Activated CD4-positive, CD25-positive, alpha-beta regulatory T cell (primary cell): ENCODE measurements at regions not wholly inside any gene's neighbourhood (a gene's known extent, or its start where the extent isn't known, plus 50 kb on each side); places are given as distances from the start of the nearest gene placed in this dataset.
"Not testable (repeated sequence)": the region's sequence is repeated elsewhere in the genome, so short reads cannot be mapped to it uniquely, and the experiment has no call there.

ENCODE experiments used
- DNase-seq, 4 experiments: peaks; one replicate each; lab custom pipeline; 2025; lab: John Stamatoyannopoulos, UW

DNA sequence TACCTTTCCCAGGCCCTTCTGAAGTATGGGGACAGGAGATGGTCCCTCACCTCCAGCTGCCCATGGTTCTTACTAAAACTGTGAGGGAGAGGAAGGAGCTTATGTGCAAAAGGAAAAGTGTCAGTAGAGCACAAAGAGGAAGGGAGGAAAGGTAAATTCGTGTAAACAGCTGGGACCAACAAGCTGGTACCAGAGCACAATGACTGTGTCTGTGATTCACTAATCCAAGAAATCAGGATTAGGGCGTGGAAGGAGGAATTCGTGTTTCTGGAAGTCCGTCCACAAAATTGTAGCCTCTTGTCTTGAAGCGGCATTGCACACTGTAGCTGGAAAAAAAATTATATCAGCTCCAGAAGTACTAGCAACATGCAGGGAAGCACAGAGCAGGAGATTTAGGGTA lies 129.0 kb upstream of the RREB1 start:
- no peak for DNase-seq

DNA sequence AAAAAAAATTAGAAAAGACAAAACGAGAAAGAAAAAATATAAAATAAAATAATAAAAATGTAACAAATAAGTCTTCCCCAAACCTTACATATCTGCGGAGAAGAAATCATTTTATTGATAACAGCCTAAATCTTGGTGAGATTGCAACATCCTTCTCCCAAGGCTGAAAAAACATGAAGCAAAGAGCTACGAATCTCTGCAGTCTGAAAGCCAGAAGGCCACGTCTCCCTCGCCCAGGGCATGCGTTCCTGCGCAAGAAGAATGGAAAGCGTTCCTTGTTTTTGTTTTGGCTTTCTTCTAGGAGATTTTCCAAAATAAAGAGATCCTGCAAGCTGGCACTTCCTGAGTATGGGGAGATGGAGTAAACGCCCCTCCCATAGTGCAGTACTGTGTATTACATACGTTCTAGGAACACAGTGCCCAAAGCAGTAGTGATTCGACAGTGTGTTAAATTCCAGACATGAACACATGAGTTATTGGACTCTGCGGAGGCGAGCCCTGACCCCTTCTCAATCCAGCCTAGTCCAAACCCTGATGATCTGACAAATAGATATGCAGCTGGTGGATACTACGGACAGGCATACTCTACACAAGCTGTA lies 126.7 kb upstream of the RREB1 start:
- DNase-seq, result no peak

DNA sequence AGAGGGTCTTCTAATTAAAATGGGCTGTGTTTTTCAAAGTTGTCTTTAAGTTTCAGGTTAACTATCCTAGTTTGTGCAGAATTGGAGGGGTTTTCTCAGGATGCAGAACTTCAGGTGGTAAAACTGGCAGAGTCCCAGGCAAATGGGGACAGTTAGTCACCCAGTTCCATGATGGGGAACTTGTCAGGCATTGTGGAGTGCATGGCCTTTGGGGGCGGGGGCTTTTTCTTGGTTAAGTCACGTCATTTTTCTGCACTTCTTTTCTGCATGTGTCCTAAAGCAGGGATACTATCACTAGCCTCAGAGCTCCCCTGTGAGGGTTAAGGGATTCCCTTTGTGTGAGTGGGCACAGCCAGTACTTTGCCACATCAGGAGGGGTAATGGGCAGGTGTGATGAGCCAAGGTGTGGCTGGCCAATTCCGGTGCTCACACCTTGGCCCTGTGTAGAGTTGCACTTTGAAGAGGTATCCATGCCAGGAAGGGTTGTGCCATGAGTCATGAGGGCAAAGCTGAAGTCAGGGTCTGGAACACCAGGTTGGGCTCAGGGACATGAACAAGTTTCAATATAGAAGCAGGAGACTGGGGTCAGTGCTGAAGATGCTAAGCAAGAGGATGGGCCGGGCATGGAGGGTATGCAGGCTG lies 126.0 kb upstream of the RREB1 start:
- no peak for DNase-seq

- no peak for DNase-seq
Observed at GRCh38 chr6:6982663-6983062, 125.1 kb upstream of the RREB1 start.

GRCh38 chr6:6984585-6985366 lies 123.0 kb upstream of the RREB1 start:
- DNase-seq, result no peak

DNA sequence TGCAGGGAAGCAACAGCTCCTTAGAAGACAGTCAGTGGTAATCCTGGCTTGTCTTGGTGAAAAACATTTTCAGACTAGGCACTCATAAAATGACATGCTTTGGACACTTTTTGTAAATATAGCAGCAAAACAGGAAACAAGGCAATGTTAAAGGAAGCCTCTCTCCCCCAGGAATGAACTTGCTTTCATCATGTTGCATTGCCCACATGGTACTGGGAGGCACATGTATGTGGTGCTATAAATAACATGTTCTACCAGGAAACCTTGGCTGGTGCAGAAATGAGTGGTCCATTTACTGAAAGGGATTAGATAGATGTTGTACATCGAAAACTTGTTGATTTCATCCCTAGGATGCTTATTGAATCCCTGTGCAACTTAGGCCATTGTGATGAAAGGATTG lies 121.4 kb upstream of the RREB1 start:
- no peak for DNase-seq

GRCh38 chr6:6987749-6988148 lies 120.0 kb upstream of the RREB1 start:
- DNase-seq, result no peak

- not testable (repeated sequence) for DNase-seq
Observed at GRCh38 chr6:6990059-6990458, 117.7 kb upstream of the RREB1 start.

DNA sequence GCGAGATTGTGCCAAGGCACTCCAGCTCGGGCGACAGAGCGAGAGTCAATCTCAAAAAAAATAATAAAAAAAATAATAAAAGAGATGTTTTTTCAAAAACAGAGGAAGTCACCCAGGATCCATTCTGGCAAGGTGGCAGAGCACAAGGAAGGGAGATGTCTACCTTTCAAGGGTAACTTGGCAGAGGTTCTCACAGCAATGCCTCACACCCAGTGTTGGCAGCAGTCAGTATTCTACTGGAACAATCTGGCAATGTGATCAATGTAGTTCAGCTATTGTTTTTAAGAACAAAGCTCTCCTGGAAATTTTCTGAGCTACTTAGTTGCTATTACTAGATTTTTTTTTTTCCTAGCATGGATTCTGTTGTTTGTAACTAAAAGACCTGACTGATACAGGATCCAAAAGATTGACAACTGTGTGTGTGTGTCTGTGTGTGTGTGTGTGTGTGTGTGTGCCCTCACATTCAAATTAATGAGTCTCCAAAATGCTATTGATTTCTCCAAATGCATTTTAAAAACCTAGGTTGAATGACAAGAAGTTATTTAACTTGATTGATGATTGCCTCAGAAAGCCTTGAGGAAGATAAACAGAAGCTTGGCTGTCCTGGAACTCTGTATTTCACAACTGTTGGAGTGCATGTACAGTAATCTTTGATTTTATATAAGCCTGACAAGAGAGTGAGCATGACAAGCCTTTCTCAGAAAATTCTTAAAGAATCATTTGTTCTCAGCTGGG lies 114.1 kb upstream of the RREB1 start:
- DNase-seq, result no peak

DNA sequence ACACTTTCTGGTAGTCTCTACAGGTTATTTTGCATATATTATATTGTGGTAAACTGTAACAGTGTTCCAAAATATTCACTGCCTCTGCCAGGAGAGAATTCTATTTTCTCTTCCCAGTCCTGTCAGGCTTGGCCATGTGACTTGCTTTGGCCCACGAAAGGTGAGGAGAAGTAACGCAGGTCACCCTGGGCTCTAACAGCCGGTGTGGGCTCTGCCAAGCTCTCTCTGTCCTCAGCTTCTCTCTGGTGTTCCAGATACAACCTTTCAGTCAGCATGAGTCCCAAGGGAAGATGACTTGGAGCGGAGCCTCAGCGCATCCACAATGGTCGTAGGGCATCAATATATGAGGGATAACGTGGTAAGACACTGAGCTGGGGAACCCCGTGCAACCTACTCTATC lies 113.0 kb upstream of the RREB1 start:
- no peak for DNase-seq

- DNase-seq, result no peak
Observed at GRCh38 chr6:6995328-6995727, 112.4 kb upstream of the RREB1 start.

DNA sequence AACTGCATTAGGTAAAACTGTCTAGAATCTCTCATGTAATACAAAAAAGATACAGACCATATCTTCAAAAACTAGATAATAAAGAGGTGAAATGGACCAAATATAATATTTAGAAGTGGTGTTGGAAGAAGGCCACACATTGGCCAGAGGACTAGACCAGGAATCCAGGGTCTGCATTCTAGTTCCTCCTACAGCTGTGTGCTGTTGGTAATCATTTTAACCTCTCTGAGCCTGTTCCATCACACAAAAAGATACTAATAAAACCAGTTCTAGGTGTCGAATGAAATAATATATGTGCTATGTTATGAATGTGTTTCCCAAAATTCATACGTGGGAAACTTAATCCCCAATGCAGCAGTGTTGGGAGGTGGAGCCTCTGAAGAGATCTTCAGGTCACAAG lies 111.6 kb upstream of the RREB1 start:
- no peak for DNase-seq

DNA sequence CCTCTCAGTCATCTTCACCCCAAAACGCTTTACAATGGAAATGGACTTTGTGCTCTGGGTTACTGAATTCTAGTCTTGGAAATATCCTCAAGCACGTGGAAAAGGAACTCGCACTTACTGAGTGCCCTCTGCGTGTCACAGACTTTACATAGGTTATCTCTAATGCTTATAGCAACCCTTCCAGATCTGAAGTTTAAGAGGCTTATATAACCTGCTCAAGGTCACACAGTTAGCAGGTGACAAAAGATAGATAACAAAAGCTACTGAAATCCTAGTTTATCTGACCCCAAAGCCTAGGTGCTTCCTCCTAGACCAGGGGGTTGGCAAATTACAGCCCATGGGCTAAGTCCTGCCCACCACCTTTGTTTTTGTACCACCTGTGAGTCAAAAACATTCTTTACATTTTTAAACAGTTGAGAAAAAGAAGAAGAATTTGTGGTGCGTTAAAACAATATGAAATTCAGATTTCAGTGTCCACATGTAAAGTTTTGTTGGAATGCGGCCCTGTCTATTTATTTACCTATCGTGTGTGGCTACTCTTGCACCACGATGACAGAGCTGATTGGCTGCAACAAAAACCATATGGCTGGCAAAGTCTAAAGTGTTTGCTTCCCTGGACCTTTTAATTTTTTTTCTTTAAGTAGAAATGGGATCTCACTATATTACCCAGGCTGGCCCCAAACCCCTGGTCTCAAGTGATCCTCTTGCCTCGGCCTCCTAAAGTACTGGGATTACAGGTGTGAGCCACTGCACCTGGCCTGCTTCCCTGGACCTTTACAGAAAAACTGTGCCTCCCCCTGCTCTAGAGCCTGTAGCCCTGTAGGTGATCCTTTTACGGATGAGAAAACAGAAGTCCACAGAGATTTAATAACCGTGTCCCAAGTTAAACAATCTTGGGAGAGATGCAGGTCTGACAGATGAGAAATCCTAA lies 110.2 kb upstream of the RREB1 start:
- DNase-seq, result no peak

DNA sequence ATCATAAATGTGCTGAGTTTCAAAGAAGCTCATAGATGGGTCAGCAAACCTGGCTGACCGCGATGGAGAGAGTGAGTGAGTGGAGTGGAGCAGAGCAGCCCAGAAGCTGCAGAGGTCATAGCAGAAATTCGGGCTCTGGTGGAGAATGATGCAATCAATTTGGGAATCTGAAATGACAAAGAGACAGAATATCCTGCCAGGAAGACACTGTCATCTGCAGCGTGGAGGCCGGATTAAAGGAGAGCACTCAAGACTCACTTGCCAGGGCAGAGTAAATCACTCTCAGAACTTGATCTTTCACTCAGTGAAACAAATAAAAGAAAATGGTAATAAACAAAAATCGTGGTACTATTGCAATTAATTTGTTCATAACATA lies 109.6 kb upstream of the RREB1 start:
- no peak for DNase-seq

- no peak for DNase-seq
Observed at GRCh38 chr6:7000825-7001777, 106.7 kb upstream of the RREB1 start.

DNA sequence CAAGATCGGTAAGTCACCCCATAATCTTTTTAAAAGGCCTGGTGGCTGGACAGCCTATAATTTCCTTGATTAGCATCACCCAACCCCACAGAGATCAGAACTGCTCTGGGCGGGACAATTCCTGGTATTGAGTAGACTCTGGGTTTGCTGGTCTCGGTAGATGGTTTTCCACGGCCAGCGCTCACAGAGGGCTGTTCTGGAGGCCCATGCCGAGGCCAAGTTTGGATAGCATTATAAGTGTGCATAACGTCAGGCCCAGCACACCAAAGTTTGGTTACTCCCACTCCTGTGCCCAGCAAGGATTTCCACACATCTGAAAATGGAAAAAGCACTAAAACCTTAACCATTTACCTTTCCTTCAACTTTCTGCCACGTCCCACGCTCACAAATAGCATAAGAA lies 104.7 kb upstream of the RREB1 start:
- DNase-seq, result no peak

- no peak for DNase-seq
Observed at GRCh38 chr6:7004581-7005297, 103.0 kb upstream of the RREB1 start.

- no peak for DNase-seq
Observed at GRCh38 chr6:7006515-7007191, 101.1 kb upstream of the RREB1 start.

DNA sequence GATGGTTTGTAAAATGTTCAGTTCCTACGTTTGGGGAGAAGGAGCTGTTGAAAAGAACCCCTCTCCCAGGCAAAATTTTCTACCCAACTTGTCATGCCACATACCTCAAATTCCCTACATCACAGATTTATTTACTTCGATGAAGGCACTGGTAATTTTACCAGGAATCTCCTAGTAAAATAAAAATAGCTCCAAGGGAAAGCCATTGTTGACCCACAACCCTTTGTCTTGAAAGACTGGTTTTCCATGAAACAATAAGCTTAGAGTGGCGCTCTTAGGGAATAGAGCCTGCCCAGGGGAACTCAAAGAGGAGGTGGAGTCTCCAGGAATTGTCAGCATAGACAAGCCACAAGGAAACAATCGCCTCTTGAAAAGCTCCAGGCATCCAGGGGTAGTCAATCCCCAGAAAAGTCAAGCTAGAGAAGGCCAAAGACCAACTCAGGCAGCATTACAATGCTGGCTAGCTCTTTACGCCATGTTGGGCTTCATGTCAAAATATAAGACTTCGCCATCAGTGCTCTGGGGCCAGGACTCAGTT lies 99.2 kb upstream of the RREB1 start:
- no peak for DNase-seq
